ENCODE measurements at regions not wholly inside any gene's neighbourhood (a gene's known extent, or its start where the extent isn't known, plus 50 kb on each side); places are given as distances from the start of the nearest gene placed in this dataset.

DNA sequence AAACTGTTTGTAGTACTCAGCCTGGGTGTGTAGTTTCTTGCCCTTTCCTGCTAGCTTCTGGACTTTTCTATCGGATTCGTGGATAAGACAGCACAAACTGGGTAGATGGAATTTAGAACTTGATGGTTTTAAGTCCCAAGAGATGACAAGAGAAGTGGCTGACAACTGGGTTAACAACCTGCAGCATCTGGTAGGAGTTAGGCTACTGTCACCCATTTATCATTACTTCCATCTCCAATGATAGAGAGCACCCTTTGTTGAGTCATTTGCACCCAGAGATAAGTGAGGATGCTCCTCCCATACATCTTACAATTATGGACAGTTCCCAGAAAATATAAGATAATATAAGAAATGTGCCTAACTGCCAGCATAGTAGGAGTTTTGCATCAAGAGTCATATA, 50.2 kb upstream of the FLRT2 start:
- TF ChIP-seq, protein P1, sequence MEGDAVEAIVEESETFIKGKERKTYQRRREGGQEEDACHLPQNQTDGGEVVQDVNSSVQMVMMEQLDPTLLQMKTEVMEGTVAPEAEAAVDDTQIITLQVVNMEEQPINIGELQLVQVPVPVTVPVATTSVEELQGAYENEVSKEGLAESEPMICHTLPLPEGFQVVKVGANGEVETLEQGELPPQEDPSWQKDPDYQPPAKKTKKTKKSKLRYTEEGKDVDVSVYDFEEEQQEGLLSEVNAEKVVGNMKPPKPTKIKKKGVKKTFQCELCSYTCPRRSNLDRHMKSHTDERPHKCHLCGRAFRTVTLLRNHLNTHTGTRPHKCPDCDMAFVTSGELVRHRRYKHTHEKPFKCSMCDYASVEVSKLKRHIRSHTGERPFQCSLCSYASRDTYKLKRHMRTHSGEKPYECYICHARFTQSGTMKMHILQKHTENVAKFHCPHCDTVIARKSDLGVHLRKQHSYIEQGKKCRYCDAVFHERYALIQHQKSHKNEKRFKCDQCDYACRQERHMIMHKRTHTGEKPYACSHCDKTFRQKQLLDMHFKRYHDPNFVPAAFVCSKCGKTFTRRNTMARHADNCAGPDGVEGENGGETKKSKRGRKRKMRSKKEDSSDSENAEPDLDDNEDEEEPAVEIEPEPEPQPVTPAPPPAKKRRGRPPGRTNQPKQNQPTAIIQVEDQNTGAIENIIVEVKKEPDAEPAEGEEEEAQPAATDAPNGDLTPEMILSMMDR (conservative IDR thresholded peaks at IDR 0.05 in 1 of 2, IDR thresholded peaks at IDR 0.05 in 1 of 2; ENCODE audit: extremely low read depth in 1 of 2, insufficient read depth in 1 of 2, low read depth in 1 of 2, low read length in 2 of 2) = no peak
- TF ChIP-seq EZH2 (IDR thresholded peaks at IDR 0.05; ENCODE audit: borderline replicate concordance, low read length) = no peak

Measured in mammary epithelial cell (primary cell).